Mucosa of gallbladder (tissue), 1 donor: ENCODE measurements at regions not wholly inside any gene's neighbourhood (a gene's known extent, or its start where the extent isn't known, plus 50 kb on each side); places are given as distances from the start of the nearest gene placed in this dataset.
A peak's percentile ranks its signal among the peaks of the same experiment; 100 is the strongest.

Source experiments
- DNase-seq: peaks from one replicate; pipeline ENCODE4 v3.0.0-alpha.2; 2020; ENCODE audit warnings: low spot score
- donor health status: DM: no; HTN: no; CAD: no.

DNA sequence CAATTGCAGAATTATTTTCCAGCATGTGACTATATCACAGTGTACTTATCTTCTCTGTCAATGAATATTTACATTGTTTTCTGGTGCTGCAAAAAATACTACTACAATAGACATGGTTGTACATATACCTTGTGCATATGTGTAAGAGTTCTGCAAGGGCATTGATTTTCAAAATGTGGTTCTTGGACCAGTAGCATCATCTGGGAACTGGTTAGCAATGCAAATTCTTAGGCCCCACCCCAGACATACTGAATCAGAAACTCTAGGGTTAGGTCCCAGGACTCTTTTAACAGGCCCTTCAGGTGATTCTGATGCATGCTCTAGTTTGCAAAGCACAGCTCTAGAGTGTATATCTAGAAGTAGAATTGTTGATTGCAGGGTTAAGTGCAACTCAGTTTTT is 292.3 kb downstream of the ZNF621 start:
- DNase-seq: no peak

DNA sequence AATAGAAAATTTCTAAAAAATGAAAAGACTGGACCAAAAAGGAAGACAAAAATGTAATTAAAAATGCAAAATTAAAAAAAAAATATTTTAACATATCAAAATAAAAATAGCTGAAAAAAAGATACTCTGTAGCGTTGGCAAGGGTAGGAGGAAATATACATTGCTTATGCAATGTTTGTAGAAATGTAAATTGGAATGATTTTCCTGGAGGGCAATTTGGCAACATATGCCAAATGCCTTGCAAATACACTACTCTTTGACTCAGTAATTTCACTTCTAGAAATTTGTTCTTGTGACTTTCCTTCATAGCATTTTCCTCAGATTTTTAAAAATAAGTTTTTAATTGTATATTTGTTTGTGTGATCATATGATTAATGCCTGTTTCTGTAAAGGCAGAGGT is 296.6 kb downstream of the ZNF621 start:
- DNase-seq: no peak

DNA sequence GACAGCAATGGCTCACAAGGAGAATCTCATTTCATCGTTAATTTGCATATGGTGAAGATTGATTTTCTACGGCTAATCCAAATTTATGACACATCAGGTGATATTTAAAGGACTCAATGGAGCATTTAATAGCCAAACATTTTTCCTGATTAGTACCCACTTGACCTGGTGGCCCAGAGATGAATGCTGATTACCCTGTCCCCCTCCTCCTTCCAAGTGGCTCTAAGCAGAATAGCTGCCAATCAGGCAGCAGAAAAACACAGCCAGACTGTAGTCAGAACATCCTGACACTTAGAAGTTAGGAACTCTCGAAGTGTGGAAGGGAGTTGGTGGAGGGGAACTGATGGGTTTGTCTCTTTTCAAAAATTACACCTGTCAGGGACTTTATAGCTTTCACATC is 302.5 kb downstream of the ZNF621 start:
- DNase-seq: no peak

DNA sequence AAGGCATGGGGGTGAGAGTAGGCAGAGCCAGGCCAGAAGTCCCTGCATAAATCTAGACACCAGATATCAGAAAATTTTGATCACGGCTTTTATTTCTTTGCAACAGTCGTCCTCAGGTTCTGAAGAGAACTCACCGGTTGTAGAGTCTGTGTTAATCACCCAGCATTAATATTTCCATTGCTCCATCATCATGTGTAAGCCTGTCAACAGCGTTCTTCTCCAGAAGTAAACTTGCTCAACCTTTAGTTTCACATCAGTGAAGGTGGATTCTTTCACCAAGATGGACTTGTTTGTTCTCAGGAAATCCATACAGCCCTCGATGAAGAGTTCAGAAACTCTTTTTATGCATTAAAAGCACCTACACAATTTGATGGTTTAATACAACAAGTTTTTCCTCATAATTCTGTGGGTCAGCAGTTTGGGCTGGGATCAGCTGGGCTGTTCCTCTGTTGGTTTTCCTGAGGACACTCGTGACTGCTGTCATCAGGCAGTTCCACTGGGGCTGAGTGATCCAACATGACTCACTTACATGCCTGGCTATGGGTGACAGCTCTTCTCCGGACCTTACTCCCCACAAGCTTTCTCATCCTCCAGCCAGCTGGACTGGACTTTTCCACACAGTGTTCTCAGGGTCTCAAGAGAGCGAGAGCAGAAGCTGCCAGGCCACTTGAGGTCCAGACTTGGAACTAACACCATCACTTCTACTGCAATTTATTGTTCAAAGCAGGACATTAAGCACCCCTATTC is 303.4 kb downstream of the ZNF621 start:
- DNase-seq: peak; percentile 20

DNA sequence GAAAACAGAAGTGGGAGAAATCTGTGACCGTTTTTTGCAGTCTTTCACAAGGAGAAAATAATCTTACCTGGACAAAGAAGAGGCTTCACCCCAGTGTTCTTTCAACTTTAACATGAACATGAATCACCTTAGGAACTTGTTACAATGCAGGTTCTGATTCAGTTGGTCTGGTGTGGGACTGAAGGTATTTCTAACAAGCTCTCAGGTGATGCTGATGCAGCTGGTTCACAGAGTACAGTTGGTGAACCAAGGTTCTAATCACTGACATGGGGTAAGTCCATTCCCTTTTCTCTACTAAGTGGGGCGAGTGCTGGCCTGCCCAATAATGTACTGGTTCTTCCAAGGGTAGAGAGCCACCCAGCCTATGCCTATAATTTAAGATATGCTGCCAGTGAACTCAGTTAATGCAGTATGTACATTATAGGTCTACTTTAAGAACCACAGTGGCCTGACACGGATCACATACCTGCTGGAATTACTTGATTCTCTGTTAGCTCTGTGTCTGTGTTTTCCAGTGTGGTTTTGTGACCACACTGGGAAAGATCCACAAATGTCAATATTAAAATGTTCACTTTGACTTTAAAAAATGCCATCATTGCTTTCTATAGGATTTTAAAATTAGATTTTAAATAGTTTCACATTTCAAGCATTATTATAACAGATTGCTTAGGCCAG is 304.1 kb downstream of the ZNF621 start:
- no peak for DNase-seq

DNA sequence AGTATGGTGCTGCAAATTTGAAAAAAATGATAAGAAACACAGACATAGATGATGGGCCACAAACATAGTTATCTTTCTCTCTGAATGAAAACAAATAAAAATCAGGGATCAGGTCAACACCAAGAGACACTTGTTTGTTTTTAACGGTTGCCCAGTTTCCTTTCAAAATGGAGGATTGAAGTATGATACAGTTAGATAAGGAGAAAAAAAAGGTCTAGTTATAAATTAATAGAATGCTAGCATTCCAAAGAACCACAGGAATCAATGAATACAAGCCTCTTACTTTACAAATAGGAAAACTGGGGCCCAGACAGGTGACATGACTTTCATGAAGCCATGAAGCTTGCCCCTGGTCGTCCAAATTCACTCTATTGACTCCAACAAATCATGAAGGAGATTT is 305.1 kb downstream of the ZNF621 start:
- no peak for DNase-seq

DNA sequence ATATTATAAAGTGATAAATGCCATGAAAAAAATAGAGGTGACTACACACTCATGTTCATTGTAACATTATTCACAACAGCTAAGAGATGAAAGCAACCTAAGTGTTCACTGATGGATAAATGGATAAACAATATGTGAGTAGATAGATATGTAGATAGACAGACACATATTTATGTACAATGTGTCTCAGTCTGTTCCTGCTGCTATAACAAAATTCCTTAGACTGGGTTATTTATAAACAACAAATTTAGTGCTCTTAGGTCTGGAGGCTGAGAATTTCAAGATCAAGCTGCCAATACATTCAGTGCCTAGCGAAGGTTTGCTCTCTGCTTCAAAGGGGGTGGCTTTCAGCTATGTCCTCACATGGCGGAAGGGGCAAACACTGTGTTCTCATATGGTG is 312.5 kb downstream of the ZNF621 start:
- DNase-seq: no peak

DNA sequence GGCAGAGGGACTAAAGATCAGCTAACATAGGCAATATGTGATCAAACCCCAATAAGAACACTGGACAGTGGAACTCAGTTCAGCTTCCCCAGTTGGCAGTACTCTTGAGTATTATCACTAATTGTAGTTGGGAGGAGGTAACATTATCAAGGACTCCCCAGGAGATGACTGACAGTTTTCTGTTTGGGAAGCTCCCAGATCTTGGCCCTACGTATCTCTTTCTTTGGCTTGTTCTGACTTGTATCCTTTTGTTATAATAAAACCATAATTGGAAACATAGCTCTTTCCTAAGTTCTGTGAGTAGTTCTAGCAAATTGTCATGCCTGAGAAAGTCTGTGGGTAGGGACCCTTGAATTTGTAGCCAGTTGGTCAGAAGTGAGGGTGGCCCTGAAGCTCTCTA is 316.4 kb downstream of the ZNF621 start:
- no peak for DNase-seq

DNA sequence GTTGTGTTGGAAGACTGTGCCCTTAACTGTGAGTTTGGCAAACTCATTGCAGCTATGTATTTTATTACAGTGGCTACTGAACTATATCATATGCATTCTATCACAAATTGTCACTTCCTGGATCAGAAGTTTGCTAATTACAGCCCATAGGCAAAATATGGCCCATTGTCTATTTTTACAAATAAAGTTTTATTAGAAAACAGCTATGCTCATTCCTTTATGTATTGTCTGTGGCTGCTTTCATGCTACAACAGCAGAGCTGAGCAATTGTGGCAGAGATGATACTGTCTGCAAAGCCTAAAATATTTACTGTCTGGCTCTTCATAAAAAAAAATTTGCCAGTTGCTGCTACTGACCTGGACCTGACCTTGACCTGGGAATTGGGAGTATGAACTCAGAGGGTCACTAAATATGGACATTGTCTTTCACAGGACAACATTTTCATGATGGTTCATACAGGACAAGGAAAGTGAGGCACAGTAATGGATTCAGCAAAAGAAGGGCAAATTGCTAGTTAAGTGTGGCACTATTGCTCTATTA is 316.9 kb downstream of the ZNF621 start:
- no peak for DNase-seq

DNA sequence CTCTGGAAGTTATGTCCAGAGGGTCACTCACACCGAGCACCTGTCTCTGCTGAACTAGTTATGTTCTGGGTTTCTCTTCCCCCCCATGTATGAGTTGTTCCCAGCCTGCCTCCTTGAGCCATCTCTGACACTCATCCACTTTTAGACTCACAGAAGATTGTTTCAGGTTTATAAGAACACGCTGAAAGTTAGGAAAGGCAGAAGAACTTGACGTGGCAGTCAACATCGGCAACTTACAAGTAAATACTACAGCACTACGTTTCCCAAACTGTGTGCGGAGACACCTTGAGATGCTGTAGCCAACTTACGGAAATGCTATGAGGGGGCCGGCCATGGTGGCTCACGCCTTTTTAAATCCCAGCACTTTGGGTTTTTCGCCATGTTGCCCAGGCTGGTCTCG is 318.0 kb downstream of the ZNF621 start:
- no peak for DNase-seq

DNA sequence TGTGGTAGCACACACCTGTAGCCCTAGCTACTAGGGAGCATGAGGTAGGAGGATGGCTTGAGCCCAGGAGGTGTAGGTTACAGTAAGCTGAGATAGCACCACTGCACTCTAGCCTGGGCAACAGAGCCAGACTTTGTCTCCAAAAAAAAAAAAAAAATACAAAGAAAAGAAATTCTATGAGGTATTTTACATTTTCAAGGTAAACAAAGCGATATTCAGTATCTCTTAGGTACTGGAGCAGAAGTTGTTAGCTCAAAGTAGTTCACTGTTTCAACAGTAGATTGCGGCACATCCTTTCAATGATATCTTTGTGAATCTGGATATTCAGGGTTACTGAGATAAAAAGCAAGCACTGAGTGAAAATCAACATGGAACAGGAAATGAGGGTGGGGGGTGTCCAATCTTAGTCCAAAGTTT is 318.5 kb downstream of the ZNF621 start:
- no peak for DNase-seq

DNA sequence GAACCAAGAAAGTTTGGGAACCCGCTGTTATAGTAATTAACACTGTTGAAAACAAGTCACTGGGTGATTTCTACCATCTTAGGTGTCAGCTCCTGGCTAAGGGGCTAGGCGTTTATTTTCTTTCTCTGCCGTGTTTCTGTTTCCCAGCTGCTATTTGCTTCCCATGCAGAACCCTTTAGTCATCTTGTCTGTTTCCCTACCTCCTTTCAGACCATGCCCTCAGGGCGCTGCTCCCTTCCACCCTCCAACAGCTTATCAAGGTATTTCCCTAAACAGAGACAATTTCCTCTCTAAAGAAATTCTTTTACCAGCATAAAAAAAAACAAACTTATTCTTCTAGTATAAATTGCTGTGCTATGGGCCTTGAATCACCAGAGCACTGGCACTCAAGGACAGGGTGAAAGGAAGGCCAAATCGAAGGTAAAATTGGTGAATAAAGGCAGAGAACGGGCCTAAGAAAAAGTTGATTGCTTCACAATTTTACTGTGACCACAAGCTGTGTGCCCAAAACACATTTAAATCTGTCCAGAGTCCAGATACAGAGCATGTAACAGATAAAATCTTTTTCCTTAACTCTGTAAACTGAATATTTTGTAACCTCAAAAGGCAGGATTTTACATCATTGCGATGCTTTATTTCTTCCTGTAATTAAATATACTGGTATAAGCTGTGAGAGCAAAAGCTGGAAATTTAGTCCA is 319.2 kb downstream of the ZNF621 start:
- DNase-seq: no peak

DNA sequence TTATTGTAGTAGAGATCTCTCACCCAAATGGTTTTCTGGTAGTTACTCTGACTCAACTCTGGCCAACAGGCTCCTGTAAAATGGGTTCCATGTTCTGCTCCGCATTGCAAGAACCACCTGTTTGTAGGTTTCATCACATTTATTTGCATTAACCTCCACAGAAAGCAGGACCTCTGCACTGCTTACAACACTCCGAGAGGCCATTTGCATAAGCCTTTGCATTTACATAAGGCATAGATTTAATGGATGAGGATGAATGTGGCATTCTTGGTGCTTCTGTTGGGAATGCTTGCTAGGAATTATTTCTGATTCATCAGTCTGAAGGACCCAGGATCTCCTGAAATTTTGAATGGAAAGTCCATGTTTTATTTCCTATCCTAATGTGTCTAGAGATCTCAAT is 320.1 kb downstream of the ZNF621 start:
- no peak for DNase-seq

DNA sequence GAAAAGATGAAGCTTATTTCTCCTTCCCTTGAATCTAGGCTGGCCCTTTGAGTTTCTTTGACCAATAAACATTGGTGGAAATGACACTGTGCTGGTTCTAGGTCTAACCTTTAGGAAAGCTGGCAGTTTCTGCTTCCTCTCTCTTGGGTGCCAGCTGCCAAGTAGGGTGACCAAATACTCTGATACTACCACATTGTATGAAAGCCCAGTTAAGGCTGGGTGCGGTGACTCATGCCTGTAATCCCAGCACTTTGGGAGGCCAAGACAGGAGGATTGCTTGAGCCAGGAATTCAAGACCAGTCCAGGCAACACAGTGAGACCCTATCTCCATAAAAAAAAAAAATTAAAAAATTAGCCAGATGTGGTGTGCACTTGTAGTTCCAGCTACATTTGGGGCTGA is 320.7 kb downstream of the ZNF621 start:
- no peak for DNase-seq

DNA sequence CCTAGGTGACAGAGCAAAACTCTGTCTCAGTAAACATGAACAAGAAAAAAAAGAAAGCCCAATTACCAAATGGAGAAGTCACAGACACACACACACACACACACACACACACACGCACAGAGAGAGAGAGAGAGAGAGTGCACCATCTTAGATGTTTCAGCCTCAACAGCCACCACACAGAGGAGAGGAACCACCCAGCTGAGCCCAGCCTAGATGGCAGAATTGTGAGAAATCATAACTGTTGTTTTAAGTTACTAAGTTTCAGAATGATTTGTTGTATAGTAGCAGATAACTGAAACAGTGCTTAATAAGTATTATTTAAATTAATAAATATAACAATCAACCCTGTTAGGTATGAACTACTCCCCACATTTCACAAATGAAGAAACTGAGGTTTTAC is 321.2 kb downstream of the ZNF621 start:
- DNase-seq: no peak

DNA sequence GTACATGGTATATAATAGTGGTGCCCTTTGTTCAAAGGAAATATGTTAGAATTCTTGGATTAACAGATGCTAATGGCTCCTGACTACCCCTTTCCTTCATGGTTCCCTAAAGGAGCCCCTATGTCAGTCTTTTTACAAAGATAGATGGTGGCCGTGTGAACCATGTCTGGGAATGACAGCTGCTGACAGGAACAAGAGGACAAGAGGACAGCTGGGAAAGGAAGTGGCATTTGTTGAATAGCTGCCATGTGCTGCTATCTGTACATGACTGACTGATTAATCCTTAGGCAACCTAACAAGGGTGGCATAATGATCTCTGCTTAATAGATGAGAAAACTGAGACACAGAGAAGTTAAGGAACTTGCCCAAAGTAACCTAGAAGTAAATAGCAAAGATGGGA is 321.7 kb downstream of the ZNF621 start:
- DNase-seq: no peak

DNA sequence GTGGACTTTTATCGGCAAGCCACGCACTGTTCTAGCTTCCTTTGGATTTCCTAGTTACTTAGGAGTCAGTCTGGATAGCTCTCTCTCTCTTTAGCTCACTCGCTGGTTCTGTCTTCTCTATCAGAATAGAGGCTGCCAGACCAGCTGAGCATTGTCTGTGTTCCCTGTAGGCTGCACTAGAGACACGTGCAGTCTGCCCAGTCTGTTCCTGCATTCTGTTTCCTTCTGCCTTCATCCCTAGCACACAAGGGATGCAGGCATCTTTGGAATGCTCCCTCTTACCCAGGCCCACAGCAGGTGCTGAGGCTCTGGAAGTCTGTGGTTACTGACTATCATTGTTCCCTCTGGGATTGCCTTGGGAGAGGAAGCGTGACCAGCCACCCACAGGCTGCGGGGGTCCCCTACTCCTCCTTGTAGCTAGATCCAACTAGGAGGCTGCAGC is 322.8 kb downstream of the ZNF621 start:
- peak; percentile 24 for DNase-seq

DNA sequence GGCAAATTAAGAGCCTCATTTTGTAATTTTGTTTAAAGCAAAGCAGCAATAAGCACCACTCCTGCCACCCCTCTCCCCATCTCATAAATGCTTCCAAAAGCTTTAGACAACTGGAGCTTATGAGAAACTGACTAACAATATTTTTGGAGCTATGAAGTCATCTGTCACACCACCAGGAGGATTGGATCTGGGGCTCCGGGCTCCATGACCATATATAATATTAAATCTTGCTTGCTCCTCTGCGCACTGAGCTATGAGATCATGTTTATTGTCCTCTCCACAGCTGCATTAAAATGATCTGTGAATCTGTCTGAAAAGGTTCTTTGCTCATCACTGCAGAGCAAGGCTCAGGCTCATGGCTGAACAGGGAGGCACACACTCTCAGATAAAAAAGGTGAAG is 323.7 kb downstream of the ZNF621 start:
- DNase-seq: no peak

DNA sequence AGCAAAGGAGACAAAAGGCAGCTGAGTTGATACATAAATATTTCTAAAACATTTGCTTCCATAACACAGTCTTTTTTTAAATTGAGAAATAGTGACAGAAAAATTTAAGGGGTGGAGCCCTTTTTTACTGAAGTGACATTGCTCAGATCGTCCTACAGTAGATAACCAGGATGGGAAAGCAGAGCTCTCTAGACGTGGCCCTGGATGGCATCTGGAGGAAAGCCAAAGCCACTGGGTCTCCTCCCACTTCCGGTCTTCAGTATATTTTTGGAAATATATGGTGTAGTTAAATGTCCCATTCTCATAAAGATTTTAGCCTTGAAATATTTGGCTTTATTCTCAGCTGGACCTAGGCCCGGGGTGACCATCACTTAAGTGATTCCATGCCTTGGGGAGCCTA is 326.1 kb downstream of the ZNF621 start:
- no peak for DNase-seq

DNA sequence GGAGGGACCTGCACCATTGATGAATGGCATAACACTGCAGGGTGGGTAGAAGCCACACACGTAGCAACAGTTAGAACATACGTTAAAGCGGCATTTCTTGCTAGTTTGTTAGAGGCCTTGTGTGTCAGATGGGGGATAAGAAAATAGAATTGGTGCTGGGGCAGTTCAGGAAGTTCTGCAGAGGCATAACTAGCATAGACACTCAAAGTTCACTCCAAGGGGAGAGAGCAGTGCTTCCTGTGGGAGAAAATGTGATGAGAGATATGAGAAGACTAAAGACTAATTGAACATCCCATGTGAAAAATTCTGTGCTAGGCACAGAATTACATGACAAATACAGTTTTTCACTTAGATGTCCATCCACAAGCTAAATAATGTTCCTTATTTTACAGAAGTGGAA is 327.1 kb downstream of the ZNF621 start:
- no peak for DNase-seq

DNA sequence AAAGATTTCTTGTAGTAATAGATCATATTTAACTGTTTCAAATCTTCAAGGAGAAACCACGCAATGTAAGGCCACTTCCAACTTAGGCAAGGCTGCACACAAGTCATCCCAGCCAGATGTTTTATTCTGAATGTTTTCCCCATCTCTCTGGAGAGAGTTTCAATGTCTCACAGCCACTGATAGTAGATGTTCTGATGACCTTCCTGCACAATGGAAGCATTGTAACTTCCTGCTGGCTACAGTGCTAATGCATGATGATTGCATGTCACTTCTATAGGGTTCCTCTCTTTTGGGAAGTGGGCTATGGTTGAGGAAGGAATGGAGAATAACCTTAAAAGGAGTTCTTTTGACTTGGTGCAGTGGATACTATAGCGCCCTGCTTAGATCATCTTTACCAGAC is 328.0 kb downstream of the ZNF621 start:
- no peak for DNase-seq

DNA sequence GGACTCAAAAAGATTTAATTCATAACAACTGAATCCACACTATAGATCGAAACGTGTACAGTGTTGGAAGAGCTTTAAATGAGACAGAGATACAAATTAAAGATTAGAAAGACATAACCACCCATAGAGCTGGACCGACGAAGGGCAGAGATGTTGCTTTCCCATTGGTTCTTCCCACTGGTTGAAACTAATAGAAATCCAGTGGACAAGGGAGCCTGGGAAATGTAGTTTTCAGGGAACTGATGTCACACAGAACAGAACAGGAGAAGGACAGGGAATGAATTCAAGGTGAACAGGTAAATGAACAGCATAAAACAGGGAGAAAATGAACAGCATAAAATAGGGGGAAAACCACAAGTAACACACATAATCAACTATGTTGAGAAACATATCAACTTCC is 328.7 kb downstream of the ZNF621 start:
- no peak for DNase-seq

DNA sequence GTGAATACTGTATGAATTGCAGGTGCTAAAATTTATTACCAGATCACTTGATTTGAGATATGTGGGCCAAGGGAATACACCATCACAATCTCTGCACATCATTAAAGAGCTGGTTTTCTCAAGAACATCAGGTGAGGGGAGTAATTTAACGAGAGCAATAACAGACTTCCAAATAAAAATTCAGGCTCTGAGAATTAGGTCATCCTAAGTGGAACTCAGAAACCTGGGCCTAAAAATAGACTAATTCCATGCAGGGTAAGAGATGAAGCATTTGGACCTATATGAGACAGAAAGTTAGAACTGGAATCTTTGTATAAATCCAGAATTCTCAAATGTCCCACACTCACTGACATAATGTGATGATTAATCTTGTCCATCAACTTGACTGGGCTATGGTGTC is 331.1 kb downstream of the ZNF621 start:
- no peak for DNase-seq
